ENCODE measurements at regions not wholly inside any gene's neighbourhood (a gene's known extent, or its start where the extent isn't known, plus 50 kb on each side); places are given as distances from the start of the nearest gene placed in this dataset.
"Not testable (repeated sequence)": the region's sequence is repeated elsewhere in the genome, so short reads cannot be mapped to it uniquely, and the experiment has no call there.

DNA sequence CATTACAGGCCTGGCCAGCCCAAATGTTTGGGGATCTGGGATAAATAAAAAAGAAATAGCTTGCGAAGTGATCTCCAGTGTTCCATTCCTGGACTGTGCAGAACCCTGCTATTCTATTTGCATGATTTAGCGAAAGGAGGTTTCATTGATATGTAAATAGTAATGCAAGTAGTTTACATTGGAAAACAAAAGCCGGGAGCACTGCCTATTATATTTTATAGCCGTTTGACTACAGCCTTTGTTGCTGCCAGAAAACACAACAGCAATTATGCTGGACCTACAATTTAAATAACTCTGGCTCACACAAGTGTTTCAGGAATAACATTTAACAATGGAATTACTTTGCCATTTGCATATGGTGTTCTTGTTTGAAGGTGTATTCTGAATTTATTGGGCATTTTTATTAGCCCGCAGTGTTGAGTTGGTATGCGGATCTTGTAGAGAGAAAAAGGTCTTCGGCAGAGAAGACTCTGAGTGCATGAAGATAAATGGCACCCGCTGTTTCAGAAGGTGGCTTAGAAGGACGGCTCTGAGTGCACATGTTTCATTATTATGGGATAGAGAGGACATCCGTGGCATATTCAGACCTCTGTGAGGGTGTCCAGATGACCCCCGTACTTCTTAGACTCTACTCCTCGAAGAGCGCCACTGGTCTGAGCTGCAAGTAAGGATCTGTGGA lies 315.0 kb downstream of the BRD1 start:
- DNase-seq (ENCODE audit: low read depth): no peak

- DNase-seq (ENCODE audit: low read depth): not testable (repeated sequence)
Observed at GRCh38 chr22:49511393-49512189, 316.1 kb downstream of the BRD1 start.

DNA sequence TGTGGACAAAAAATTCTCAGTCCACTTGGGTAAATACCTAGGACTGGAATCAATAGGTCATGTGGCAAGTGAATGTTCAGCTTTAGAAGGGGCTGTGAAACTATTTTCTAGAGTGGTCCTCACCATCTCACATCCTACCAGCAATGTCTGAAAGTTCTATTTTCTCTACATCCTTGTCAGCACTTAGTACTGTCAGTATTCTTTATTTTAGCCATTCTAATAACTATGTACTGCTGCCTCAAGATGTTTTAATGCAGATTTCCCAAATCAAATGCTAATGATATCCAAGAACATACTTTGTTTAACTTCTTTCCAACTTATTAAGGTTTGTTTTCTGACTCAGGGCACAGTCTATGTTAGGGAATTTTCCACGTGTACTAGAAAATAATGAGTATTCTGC lies 317.0 kb downstream of the BRD1 start:
- no peak for DNase-seq (ENCODE audit: low read depth)

- no peak for DNase-seq (ENCODE audit: low read depth)
Observed at GRCh38 chr22:49509016-49509415, 318.7 kb downstream of the BRD1 start.

DNA sequence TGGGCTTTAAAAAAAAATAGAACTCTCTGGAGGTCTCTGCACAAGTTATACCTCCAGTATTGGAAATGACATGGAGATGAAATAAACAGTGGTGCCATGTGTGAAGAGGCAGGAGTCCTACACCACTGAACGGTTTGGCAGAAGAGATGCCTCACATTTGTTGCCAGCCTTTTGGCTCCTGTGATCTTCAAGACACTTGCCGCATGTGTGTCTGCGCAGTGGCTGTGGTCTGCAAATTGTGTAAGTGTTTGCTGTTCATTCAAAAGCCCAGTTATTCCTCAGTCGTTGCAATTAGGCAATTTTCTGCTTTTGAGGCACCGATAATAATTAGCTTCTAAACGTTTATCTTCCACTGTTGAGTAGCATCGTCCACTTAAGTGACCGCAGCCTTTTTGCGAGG lies 319.1 kb downstream of the BRD1 start:
- no peak for DNase-seq (ENCODE audit: low read depth)

- no peak for DNase-seq (ENCODE audit: low read depth)
Observed at GRCh38 chr22:49507607-49508292, 319.9 kb downstream of the BRD1 start.

- DNase-seq (ENCODE audit: low read depth): no peak
Observed at GRCh38 chr22:49506010-49506400, 321.7 kb downstream of the BRD1 start.

- DNase-seq (ENCODE audit: low read depth): no peak
Observed at GRCh38 chr22:49505337-49506009, 322.2 kb downstream of the BRD1 start.

GRCh38 chr22:49503896-49504521 lies 323.7 kb downstream of the BRD1 start:
- DNase-seq (ENCODE audit: low read depth): peak; percentile 20

DNA sequence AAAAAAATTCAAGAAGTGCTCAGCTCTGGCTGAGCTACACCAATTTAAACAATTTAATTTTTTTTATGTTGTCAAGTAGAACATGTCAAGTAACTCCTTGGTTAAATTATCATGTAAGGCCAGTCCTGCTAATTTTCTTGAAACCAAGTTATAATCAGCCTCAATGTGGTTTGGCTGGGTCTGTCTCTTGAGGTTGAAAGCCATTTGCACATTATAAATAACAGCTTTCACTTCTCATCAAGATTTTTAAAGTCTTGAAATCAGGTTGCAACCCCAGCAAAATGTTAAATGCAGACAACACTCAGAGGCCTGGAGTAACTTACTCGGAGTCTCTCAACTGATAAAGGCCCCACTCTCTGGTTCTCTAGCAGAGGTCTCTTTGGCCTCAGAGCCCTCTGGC lies 324.4 kb downstream of the BRD1 start:
- DNase-seq (ENCODE audit: low read depth): no peak

GRCh38 chr22:49502126-49502826 lies 325.4 kb downstream of the BRD1 start:
- DNase-seq (ENCODE audit: low read depth): peak; percentile 85

DNA sequence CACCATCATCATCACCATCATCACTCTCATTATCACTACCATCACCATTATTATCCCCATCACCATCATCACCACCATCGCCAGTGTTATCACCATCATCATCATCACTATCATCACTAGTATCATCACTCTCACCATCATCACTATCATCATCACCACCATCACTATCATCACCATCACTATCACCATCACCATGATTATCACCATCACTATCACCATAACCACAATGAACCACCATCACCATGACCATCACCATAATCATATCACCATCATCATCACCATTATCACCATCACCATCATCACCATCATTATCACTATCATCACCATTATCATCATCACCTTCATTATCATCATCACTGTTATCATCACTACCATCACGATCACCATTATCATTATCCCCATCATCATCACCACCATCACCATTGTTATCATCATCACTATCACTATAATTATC lies 326.7 kb downstream of the BRD1 start:
- no peak for DNase-seq (ENCODE audit: low read depth)

DNA sequence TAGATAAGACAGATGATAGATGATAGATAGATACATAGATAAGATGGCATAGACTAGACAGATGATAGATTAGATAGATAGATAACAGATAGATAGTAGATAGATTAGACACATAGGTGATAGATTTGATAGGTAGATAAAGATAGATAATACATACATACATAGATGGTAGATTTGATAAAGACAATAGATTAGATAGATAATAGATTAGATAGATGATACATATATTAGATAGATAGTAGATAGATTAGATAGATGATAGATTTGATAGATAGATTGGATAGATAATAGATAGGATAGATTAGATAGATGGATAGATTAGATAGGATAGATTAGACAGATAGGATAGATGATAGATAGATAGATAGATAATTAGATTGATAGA lies 327.6 kb downstream of the BRD1 start:
- DNase-seq (ENCODE audit: low read depth): no peak

DNA sequence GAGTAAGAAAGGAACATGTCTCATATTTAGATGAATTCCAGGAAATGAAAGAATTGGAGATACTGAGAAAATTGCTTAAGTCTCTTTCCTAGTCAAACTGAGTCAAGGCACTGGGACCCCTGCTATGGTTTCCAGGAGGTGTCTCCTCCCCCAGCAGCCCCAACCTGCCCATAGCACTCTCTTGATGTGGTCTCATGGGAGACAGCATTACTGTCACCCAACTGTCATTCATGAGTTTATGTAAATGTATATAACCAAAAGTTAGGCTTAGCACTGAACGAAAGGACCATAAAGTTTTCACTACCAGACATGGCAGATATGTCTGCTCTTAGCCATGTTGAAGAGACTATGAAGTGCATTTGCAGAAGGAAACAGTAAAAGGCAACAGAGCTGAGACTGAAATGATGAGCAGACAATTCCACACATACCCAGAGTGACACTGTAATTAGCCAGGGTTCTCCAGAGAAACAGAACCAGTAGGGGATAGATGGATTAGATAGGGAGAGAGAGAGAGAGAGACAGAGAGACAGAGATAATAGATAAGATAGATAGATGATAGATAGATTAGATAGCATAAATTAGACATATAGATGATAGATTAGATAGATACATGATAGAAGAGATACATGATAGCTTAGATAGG lies 328.1 kb downstream of the BRD1 start:
- no peak for DNase-seq (ENCODE audit: low read depth)

DNA sequence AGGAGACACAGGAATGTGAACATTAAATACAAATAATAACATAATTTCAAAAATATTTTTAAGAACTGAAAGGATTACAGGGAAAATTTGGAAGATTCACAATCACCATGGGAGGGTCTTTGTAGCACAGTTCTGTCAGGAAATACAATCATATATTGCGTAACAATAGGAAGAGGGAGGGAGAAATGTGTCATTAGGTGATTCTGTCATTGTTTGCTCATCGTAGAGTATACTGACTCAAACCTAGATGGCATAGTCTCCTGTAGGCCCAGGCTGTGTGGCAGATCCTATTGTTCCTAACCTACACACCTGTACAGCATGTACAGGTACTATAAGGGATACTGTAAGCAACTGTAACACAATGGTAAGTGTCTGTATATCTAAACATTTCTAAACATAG lies 330.4 kb downstream of the BRD1 start:
- peak; percentile 63 for DNase-seq (ENCODE audit: low read depth)

DNA sequence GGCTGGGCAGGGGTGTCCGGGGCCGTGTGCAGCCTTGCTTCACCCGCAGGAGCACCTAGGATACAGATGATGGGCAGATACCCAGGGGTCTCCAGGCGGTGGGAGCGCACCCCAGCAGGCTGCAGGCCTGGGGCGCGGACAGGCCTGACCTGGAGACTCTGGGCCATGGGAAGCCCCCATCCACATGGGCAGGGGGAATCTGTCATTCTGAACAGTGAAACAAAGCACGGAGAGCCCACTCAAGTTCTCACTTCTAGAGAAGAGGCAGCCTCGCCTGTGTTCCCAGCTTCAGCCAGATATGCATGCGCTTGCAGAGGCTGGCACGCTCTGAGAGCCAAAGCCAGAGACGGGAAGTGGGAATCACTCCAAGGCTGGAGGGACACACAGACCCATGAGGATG lies 333.1 kb downstream of the BRD1 start:
- DNase-seq (ENCODE audit: low read depth): no peak

DNA sequence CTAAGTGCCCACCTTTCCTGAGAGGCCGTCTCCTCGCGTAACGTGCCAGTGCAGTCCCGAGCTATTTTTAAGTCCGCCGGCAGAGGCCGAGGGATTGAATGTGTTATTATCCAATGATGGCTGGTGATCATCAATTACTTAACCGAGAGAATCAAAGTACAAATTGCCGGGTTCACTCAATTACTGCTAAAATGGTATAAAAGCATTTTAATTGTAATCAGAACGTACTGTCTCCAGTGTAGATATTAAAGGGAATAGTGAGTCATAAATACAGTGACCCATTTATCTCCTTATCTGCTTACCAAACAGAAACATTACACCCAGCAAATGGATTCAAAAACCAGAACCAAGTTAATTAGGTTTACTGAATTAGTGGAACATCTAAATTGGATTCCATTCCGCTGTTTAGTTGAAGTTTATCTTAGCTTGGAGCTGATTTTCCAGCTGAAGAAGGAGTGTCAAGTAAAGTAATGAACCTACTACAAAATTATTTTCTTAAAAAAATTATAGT lies 334.9 kb downstream of the BRD1 start:
- DNase-seq (ENCODE audit: low read depth): no peak

DNA sequence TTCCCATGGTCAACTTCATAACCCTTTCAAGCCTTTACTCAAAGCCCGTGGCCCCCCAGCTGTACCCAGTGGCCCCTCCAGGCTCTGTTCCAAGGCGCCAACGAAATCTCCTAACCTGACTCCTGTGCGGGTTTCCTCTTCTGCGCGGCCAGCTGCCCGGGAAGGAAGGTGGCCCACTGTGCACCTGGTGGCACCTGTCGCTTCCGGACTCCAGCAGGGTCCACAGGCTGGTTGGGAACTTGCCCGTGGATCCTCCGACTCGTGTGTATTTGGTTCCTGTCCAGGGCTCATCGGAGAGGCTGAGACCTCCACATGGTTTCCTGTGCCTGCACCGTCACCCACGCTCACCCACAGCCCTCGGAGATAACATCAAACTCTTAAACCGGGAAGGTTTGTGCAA lies 335.4 kb downstream of the BRD1 start:
- no peak for DNase-seq (ENCODE audit: low read depth)

GRCh38 chr22:49491726-49492125 lies 335.9 kb downstream of the BRD1 start:
- no peak for DNase-seq (ENCODE audit: low read depth)

DNA sequence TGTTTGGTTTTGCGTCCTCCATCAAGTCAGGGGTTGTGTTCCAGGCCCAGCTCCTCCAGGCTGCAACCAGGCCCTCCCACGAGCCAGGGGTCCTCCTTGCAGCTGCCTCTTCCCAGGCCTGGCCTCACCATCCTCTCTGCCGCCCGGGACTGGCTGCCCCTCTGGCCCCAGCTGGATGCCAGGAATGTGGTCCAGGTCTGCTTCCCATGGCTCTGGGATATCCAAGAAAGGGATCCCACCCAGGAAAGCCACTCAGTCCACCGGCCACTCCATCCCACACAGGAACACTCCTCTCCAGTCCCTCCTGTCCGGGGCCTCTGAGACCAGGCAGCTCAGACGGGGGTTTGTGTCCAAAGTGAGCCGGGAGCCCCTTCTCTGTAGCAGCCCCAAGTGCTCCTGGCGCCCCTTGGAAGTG lies 336.4 kb downstream of the BRD1 start:
- no peak for DNase-seq (ENCODE audit: low read depth)
